Kidney glomerular epithelial cell (primary cell): ENCODE measurements at regions not wholly inside any gene's neighbourhood (a gene's known extent, or its start where the extent isn't known, plus 50 kb on each side); places are given as distances from the start of the nearest gene placed in this dataset.

Experiments
- DNase-seq: peaks from one replicate; lab custom pipeline; 2025; lab: John Stamatoyannopoulos, UW

- no peak for DNase-seq
Measured at GRCh38 chr18:60554967-60555366, 182.4 kb upstream of the MC4R start.

DNA sequence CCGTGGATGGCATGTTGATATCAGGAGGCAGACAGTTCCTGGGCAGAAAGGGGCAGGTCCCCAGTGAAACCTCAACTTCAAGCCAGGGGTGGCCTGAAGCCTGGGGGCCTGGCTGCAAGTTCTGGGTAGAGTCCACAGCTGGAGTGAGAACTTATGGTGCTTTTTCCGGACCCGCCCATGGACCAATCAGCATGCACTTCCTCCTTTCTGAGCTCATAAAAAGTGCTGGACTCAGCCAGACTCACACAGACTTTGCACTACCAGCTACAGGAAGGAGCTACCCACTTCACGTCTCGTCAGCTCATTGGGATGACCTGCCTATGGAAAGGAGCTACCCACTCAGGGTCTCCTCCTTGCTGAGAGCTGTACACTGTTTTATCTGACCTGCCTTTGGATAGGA lies 183.1 kb upstream of the MC4R start:
- DNase-seq, result no peak

DNA sequence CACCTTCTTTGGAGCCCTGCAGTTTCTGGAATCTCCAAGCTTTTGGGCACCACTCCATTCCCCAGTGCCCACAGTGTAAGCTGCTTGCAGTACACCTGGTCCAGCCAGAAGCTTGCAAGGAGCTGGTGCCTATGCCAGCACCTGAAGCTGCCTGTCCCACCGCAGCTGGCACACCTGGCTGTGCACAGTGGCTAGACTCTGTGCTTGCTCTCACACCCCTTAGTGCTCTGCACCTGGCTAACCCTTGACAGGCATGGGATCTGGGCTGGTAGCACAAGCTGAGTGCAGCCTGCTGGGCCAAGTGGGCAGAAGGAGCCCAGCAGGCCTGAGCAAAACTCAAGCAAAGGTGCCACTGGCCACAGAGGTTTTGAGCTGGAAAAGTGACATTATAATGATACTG lies 183.8 kb upstream of the MC4R start:
- no peak for DNase-seq

DNA sequence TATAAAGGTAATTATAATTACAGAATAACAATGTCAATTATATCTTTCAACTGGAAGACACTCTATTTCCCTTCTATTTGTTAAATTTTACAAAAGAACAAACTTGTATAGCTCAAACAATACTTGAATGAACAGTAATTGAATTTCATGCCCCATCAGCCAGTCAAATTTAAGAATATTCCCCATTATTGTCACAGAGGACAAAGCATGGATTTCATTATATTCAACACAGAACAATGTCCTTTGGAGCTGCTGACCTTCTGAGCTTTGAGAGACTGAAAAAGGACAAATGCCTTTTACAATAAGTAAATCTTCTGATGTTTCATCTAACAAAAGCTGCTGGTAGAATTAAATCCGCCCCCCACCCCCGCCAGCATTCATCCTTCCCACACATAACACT lies 187.5 kb upstream of the MC4R start:
- no peak for DNase-seq

- no peak for DNase-seq
Measured at GRCh38 chr18:60563082-60563481, 190.5 kb upstream of the MC4R start.

DNA sequence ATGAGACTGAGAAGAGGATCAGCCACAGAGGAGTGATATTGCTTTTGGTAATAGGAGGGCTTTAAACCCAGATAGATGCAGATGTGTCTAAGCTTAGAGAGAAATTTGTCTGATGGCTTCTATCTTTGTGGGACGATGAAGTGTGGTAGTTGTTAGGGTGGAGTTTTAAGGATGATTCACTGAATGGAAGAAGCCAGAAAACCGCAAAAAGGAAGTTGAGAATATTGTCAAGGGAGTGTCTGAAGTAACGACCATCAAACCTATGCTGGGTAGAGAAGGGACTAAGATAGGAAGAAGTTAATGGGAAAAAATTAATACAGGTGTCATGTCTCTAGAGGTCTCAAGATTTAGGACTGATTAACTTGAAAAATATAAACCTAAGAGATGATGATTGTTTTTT lies 195.6 kb upstream of the MC4R start:
- no peak for DNase-seq

GRCh38 chr18:60570172-60570571 lies 197.6 kb upstream of the MC4R start:
- DNase-seq, result no peak

- no peak for DNase-seq
Measured at GRCh38 chr18:60577457-60577856, 204.9 kb upstream of the MC4R start.

GRCh38 chr18:60585670-60586069 lies 213.1 kb upstream of the MC4R start:
- no peak for DNase-seq

- DNase-seq, result no peak
Measured at GRCh38 chr18:60593249-60593648, 220.7 kb upstream of the MC4R start.

DNA sequence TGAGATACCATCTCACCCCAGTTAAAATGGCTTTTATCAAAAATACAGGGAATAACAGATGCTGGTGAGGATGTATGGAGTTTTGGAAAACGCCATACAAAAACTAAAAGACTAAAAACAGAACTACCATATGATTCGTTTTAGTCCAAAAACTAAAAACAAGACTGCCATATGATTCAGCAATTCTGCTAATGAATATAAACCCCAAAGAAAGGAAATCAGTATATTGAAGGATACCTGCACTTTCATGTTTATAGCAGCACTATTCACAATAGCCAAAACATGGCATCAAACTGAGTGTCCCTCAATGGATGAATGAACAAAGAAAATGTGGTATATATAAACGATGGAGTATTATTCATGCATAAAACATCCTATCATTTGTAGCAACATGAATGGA lies 224.4 kb upstream of the MC4R start:
- no peak for DNase-seq

DNA sequence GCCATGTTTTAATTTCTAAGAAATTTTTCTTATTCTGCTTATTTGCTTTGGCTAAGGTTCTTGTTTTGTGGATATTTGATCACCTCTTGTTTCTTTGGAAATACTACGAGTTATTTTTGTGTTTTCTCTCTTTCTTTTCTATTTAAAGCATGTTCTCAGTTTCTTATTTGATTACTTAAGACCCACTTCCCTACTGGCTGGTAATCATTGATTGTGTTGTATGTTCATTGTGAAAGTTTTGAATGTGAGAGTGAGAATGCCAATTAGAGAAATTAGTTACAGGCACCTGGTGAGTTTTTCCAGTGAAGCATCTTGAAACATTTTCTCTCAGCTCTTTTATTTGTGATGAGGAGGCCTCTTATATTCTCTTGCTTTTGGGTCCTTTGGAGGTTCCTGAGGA lies 226.7 kb upstream of the MC4R start:
- DNase-seq, result no peak

DNA sequence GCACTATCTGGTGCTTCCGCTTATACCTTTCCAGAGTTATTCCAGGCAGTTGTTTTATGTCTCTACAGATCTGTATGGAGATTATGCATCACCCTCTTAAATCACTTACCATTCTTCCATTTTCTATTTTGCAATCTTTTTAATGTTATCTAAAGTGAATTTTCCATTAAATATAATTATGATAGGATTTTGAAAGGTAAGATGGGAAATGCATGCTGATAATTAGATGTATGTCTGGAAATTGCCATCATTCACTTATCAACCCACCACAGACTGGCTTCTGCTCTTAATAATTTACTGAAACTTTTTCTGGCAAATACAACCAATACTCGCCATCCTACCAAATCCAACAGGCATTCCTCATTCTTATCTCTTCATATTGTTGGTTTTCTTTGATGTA lies 227.4 kb upstream of the MC4R start:
- no peak for DNase-seq

DNA sequence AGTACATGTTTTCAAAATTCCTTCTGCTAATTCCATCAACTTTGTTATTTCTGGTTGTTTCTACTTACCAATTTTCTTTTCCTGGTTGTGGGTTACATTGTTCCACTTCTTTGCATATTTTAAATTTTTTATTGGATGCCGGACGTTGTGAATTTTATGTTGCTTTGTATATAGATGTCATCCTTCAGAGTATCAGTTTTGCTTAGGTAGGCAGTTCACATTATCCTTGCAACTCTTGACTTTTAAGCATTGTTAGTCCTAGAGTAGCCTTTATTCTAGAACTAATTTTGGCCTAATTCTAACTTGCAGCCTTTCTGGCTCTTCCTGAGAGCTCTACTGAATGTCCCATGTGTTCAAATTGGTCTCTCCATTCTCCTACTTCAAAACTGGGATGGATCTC lies 228.7 kb upstream of the MC4R start:
- DNase-seq, result no peak

DNA sequence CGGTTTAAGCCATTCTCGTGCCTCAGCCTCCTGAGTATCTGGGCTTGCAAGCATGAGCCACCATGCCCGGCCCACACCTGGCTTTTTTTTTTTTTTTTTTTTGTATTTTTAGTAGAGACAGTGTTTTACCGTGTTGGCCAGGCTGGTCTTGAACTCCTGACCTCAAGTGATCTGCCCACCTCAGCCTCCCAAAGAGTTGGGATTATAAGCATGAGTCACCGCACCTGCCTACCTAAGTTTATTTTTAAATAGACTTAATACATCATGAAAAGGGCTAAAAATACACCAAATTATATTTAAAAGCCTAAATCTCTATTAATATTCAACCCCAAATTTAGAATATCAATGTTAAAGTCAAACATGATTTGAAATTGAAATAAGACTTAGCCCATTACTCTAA lies 250.8 kb upstream of the MC4R start:
- DNase-seq, result no peak

DNA sequence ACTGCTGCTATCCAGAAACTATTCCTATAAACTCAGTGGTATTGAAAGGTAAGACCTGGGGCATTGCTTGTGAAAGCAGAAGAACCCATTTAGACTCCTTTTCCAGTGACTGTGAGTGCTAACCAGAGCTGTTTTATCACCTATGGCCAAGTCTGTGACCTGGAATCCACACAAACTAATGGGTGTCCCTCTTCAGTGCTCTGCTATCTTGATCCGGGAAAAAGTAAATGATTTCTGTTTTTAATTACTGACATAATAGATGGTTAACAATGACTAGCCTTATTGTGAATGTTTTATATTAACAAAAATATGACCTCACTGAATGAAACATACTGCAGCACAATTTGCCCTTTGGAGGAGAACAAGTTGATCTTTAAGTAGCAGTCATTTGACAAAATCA lies 251.6 kb upstream of the MC4R start:
- DNase-seq, result no peak

DNA sequence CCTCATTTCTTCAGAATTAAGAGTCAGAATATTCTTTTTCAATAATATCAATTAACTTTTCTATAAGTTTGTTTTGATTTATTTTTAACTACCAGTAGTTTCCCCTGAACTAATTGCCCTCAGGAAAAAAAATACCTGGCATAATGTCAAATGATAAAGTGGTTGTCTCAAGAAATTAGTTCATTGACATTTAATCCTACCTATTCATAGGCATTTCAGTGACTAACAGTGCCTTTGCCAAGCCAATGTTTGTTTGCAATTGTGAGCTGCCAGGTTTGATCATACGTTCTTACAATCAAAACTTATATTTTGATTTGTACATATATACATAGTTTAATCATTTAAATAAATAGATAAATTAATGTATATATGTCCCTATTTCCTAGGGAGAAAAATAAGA lies 267.3 kb upstream of the MC4R start:
- no peak for DNase-seq

DNA sequence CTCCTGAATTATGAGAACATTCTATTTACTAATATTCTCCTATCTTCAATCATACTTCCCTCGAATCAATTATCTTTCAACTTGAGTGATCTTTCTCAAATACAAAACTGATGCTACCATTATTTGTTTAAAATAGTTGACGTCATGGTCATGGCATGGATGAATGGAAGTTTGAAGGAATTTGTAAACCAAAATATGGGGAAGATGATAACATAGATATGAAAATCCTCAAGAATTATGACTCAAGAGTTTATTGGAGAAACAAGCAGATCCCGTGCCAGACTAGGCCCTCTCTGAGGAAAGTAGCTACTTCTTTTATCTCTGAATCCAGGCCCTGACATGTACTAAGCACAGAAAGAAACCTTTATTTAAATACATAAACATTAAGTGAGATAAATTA lies 270.4 kb upstream of the MC4R start:
- DNase-seq, result no peak

DNA sequence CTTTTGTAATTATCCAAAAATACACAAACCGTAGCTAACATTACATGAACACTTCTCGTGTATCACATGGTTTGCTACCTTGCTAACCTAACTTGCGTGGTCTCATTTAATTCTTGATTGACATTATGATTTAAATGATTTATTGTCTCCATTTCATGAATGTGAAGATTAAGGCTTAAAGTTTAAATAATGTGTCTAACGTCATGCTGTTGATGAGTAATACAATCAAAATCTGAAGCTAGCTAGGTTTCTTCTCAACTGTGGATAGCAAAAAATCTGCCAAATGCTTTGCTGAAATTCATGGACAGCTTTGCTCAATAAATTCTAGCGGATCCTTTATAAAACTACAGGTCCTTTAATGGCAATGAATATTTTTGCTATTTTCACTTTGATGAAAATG lies 274.1 kb upstream of the MC4R start:
- DNase-seq, result no peak

GRCh38 chr18:60649107-60649506 lies 276.5 kb upstream of the MC4R start:
- no peak for DNase-seq

- DNase-seq, result no peak
Measured at GRCh38 chr18:60649842-60650536, 277.4 kb upstream of the MC4R start.

GRCh38 chr18:60654298-60654697 lies 281.7 kb upstream of the MC4R start:
- DNase-seq, result no peak

- no peak for DNase-seq
Measured at GRCh38 chr18:60656553-60656952, 284.0 kb upstream of the MC4R start.

DNA sequence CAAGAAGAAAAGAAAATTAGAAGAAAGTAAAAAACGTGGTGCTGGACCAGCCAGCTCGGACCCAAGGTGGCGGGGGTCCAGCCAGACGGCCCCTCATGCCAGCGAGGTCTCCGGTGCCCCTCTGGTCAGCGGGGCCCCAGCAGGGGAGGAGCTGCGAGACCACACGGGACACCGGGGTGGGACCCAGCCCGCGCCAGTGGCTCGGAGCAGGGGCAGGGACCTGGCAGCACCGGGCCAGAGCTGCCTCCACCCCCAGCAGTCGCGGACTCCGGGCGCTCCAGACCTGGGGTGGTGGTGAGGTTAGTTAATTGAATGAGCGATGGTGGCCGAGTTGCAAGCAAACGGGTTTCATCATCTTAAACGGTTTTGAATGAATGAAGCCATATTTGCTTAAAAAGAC lies 289.9 kb upstream of the MC4R start:
- no peak for DNase-seq
